ENCODE measurements at regions not wholly inside any gene's neighbourhood (a gene's known extent, or its start where the extent isn't known, plus 50 kb on each side); places are given as distances from the start of the nearest gene placed in this dataset.

- no peak for DNase-seq
These were observed 205.6 kb downstream of the ATG4C start for GRCh38 chr1:62989497-62989896.

- DNase-seq: no peak
These were observed 207.2 kb downstream of the ATG4C start for GRCh38 chr1:62991152-62991551.

GRCh38 chr1:62993844-62994243 is 209.9 kb downstream of the ATG4C start:
- no peak for DNase-seq

- DNase-seq: no peak
These were observed 211.2 kb downstream of the ATG4C start for GRCh38 chr1:62995173-62995572.

GRCh38 chr1:62997884-62998283 is 214.0 kb downstream of the ATG4C start:
- DNase-seq: no peak

- DNase-seq: no peak
These were observed 215.1 kb downstream of the ATG4C start for GRCh38 chr1:62998845-62999649.

GRCh38 chr1:63000508-63000907 is 216.6 kb downstream of the ATG4C start:
- DNase-seq: no peak

- no peak for DNase-seq
These were observed 220.9 kb downstream of the ATG4C start for GRCh38 chr1:63004868-63005267.

- DNase-seq: no peak
These were observed 221.9 kb downstream of the ATG4C start for GRCh38 chr1:63005812-63006211.

- no peak for DNase-seq
These were observed 225.5 kb downstream of the ATG4C start for GRCh38 chr1:63009421-63009820.

GRCh38 chr1:63010913-63011660 is 227.2 kb downstream of the ATG4C start:
- no peak for DNase-seq

- DNase-seq: no peak
These were observed 228.4 kb downstream of the ATG4C start for GRCh38 chr1:63012339-63012738.

- no peak for DNase-seq
These were observed 230.3 kb downstream of the ATG4C start for GRCh38 chr1:63014267-63014666.

GRCh38 chr1:63022319-63022718 is 238.4 kb downstream of the ATG4C start:
- no peak for DNase-seq

GRCh38 chr1:63023171-63023570 is 239.2 kb downstream of the ATG4C start:
- no peak for DNase-seq

GRCh38 chr1:63023637-63024036 is 239.7 kb downstream of the ATG4C start:
- no peak for DNase-seq

- DNase-seq: no peak
These were observed 240.2 kb downstream of the ATG4C start for GRCh38 chr1:63024132-63024531.

GRCh38 chr1:63027176-63027575 is 243.2 kb downstream of the ATG4C start:
- no peak for DNase-seq

GRCh38 chr1:63032171-63032570 is 248.2 kb downstream of the ATG4C start:
- no peak for DNase-seq

- DNase-seq: no peak
These were observed 249.3 kb downstream of the ATG4C start for GRCh38 chr1:63033211-63033610.

GRCh38 chr1:63034256-63034655 is 250.3 kb downstream of the ATG4C start:
- DNase-seq: no peak

GRCh38 chr1:63038586-63038985 is 254.7 kb downstream of the ATG4C start:
- DNase-seq: no peak

- no peak for DNase-seq
These were observed 257.7 kb downstream of the ATG4C start for GRCh38 chr1:63041660-63042059.

- DNase-seq: no peak
These were observed 258.3 kb downstream of the ATG4C start for GRCh38 chr1:63042278-63042677.
